CD4-positive, alpha-beta T cell treated with Interferon alpha-2 for 1 hour (primary cell): ENCODE measurements at regions not wholly inside any gene's neighbourhood (a gene's known extent, or its start where the extent isn't known, plus 50 kb on each side); places are given as distances from the start of the nearest gene placed in this dataset.

Experiments
- DNase-seq, 2 donors: peaks; one replicate each; pipeline ENCODE4 v3.0.0-alpha.2; 2020 to 2022

GRCh38 chr16:64823481-64824075 is 298.3 kb downstream of the CDH11 start:
- DNase-seq, result no peak

GRCh38 chr16:64809876-64810629 is 311.8 kb downstream of the CDH11 start:
- DNase-seq, result no peak

GRCh38 chr16:64808474-64808873 is 313.4 kb downstream of the CDH11 start:
- DNase-seq, result no peak

- no peak for DNase-seq
Measured at GRCh38 chr16:64791756-64792155, 330.1 kb downstream of the CDH11 start.

DNA sequence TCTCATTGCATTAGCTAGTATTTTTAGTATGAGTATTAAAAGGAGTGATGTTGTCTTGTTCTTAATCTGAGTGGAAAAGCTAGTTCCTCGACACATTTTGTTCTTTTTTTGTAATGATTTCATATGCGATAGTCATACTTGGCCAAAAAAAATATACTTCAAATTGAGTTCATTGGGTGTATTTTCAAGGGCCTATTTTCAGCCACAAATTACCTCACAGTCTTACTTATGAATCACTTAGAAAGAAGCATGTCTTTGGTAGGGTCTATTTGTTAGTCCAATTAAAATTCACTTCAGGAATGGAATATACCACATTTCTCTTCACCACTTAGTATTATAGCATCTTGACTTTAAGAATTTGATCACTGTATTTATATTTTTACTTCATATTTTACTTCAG is 337.2 kb downstream of the CDH11 start:
- no peak for DNase-seq

DNA sequence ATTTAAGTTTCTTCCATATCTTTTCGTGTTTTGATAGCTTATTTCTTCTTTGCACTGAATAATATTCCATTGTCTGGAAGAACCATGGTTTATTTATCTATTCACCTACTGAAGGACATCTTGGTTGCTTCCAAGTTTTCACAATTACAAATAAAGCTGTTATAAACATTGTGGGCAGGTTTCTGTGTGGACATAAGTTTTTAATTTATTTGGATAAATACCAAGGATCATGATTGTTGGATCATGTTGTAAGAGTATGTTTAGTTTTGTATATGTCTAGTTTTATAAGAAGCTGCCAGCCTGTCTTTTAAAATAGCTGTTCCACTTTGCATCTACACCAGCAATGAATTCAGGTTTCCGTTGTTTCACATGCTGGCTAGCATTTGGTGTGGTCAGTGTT is 339.4 kb downstream of the CDH11 start:
- no peak for DNase-seq

DNA sequence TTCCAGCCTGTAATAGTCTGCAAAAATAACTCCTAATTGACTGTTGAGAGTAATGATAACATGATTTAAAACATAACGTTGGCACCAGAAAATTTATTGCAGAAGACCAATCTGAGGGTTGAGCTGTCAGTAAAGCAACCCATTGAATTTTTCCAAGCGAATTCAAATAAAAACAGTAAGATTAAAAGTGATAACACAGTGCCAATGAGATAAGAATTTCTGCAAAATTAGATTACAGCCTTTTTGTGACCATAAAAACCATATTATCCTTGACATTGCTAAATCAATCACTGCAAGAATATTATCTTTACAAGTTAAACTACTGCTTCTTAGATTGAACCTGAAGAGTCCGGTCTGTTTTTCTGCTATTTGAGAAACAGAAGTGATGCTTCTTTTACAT is 341.4 kb downstream of the CDH11 start:
- no peak for DNase-seq

DNA sequence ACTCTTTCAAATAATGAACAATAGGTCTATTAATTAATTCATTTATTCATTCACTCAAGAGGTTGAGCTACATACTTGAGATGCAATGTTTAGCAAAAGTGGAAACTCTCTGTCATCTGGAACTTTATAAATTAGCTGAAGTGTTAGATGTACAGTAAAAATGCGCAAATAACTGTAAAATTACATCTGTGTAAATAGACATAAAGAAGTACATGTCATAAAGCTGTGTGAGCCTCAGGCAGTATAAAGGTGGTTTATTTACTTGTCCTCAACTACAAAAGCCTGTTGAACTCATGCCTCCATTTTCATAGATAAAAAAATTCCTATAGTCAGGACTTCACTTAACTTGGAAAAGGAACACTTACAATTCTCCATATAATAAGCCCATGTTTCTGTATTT is 343.1 kb downstream of the CDH11 start:
- DNase-seq, result no peak

DNA sequence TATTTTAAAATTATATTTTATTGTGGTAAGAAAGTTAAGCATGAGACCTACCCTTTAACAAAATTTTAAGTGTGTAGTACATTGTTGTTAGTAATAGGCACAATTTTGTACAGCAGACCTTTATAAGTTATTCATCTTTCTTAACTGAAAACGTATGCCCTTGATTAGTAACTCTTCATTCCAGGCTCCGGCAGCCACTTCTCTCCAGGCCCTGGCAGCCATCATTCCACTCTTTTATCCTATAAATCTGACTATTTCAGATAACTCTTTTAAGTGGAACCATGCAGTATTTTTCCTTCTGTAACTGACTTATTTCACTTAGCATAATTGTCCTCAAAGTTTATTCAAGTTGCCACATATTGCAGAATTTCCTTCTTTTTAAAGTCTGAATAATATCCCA is 348.2 kb downstream of the CDH11 start:
- DNase-seq, result no peak

DNA sequence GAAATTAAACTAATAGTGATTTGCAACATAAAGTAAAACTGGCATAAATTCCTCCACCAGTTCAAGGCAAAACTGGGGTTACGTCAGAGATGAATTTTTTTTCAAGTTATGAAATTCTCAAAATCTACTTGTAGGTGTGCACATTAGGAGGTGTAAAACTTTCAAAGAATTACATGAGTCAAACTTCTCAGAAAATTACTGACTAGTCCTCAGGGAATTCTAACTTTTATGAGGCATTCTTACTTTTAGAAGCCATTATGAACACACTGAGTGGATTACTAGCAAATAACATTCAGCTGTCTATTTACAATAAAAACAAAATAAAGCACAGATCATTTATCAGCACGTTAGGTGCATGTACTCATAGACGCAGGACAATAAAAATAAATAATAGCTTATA is 348.7 kb downstream of the CDH11 start:
- DNase-seq, result no peak

GRCh38 chr16:64771273-64771672 is 350.6 kb downstream of the CDH11 start:
- DNase-seq, result no peak

DNA sequence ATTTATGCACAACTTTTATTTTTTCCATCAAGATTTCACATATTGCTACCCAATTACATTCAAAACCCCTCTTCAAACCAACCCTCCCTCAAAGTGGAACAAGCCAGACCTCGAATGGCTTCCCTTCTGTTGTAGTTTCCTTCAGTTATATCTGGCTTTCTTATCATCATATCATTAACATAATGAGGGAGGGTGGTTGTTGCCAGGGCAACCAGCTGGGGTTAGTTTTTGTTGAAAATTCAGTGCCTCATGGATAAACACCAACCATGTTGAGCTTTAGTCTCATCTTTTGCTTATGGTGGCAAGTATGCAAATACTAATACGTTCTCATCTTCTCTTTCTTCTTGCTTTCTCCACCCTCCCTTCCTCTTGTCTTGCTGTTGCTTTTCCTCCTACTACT is 359.7 kb downstream of the CDH11 start:
- DNase-seq, result no peak

DNA sequence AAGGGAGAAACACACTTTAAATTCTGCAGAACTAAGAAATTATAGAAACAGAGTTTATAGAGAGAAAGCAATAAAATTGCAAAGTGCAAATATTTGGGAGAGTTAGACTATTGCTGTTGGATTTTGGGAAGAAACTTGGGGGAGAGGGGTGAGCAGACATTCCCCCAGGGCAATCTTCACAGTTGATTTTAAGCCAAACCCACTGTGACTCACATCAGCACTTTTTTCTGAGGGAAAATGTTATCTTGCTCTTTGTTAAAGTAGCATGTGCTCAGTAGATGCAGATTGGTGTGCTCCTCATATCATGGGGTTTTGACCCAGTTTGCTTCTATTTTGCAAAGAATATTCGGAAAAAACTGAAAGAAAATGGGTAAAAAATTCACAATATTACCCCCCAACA is 367.6 kb downstream of the CDH11 start:
- DNase-seq, result no peak

DNA sequence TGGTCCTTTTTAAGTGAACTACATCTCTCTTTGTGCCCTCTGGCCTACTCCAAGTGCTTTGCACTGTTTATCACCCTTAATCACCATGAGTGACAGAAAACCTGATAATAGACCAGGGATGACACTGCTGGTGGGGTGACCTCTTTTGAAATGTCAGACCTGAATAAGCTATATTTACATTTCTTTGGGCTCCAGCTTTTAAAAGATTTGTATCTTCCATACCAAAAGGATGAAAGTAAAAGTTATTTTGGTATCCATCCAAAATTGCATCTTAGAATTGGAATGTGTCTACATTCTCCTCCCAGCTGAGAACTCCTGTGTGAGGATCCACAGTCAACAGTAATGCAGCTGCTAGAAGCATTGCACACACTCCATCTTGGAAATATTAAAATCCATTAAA is 370.0 kb downstream of the CDH11 start:
- no peak for DNase-seq

GRCh38 chr16:64749346-64749745 is 372.5 kb downstream of the CDH11 start:
- DNase-seq, result no peak

DNA sequence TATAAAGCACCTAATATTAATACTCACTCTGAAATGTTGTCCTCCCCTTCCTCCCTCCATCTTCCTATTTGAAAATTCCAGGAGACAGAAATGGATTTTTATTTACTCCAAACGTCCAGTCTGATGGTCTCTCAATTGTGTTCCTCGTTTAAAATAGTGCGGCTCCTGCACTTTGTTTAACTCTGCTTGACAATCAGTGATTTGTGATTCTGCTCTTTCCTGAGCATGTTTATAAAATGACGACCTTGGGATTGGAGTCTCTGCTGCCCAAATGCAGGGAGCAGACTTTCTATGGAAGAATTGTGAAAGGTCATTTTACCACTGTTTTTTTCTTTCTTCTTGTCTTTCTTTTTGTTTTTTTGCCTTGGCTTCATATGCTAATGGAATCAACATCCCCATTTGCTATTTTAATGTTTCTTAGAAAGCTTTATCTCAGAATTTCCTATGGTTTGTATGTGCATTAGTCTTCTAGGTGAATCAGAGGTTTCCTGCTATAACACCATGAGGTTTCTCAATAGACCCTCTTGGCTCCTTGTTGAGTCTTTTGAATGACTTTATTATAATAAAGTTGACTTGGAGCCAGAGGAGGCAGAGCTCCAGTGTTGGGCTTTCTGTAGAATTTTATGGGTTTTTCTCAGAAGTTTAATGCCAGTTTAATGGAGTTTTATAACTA is 376.5 kb downstream of the CDH11 start:
- no peak for DNase-seq

- no peak for DNase-seq
Measured at GRCh38 chr16:64742455-64743223, 379.2 kb downstream of the CDH11 start.

- no peak for DNase-seq
Measured at GRCh38 chr16:64740261-64740660, 381.6 kb downstream of the CDH11 start.

- no peak for DNase-seq
Measured at GRCh38 chr16:64738321-64738960, 383.4 kb downstream of the CDH11 start.

GRCh38 chr16:64736857-64737256 is 385.0 kb downstream of the CDH11 start:
- no peak for DNase-seq

GRCh38 chr16:64731891-64732290 is 390.0 kb downstream of the CDH11 start:
- no peak for DNase-seq

DNA sequence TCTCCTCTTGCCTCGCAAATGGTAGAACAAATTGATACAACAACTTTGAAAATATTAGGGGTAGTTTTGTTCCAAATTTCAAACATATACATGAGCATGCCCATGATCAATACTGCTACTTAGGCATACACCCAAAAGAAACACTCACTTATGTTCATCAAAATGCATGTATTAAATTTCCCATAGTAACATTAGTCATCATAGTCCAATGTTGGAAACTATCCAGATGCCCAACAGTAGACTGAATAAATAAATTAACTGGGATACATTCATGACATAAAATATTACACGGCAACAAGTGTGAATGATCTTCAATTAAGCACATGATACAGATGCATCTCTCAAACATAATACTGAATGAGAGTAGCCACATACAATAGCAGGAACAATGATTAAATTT is 391.6 kb downstream of the CDH11 start:
- no peak for DNase-seq

DNA sequence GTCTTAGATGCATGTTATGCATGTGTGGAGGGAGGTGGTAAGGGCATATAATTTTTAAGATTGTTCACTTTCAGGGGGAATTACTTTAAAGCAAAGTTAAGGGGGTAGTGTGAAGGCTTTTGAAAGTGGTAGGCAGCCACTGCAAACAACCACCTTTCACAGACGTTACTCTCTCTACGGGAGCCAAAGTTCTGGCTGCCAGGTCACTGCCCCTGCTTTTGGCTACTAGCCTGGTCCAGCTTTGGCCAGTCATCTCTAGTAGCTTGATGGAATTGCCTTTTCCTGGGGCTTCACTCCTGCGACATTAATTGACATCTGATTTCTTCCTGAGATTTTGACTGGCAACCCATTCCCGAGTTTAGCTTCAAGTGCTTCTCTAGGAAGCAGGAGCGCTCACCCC is 397.5 kb downstream of the CDH11 start:
- DNase-seq, result no peak
